ENCODE measurements at regions not wholly inside any gene's neighbourhood (a gene's known extent, or its start where the extent isn't known, plus 50 kb on each side); places are given as distances from the start of the nearest gene placed in this dataset.

GRCh38 chr11:134719397-134719796, 307.4 kb upstream of the B3GAT1 start:
- no TSS peak for BruUV-seq (replicated peaks)
- Mint-ChIP-seq H3K4me1 (ENCODE audit: insufficient read depth, unreplicated experiment) (no peaks in the 10 kb centered on the region), H3K36me3 (ENCODE audit: insufficient read depth, unreplicated experiment) (peaks cover 6% of the 10 kb centered on the region), H3K9me3 (ENCODE audit: unreplicated experiment) (peaks cover 39% of the 10 kb centered on the region), H3K4me3 (ENCODE audit: unreplicated experiment) (no peak overlapping the region), H3K27ac (ENCODE audit: low read depth, unreplicated experiment) (no peak overlapping the region), H3K27me3 (ENCODE audit: insufficient read depth, unreplicated experiment) (no peaks in the 10 kb centered on the region)
- TF ChIP-seq CTCF (IDR thresholded peaks at IDR 0.05; ENCODE audit: unreplicated experiment) = no peak
- intact Hi-C loops (cut with micrococcal nuclease) = no loop called here
- POLR2A ChIA-PET = no interaction called here
- DNase-seq (ENCODE audit: unreplicated experiment) = no peak
- CTCF ChIA-PET = interaction anchor here (0.6 kb wide), 1 partner anchor 163 kb away, joined by 6 read pairs; no protein-coding TSS in a partner anchor

- no peaks in the 10 kb centered on the region for H3K27me3 Mint-ChIP-seq (ENCODE audit: insufficient read depth, unreplicated experiment)
- intact Hi-C loops (cut with micrococcal nuclease) = no loop called here
- H3K4me3 Mint-ChIP-seq (ENCODE audit: unreplicated experiment) = no peak overlapping the region
- no peak for TF ChIP-seq CTCF (IDR thresholded peaks at IDR 0.05; ENCODE audit: unreplicated experiment)
- ChIA-PET POLR2A (interaction anchor here (0.6 kb wide), 1 partner anchor 635 kb away, joined by 3 read pairs; no protein-coding TSS in a partner anchor), CTCF (interaction anchor here (1.2 kb wide), 1 partner anchor 76 kb away, joined by 3 read pairs; no protein-coding TSS in a partner anchor)
- no peaks in the 10 kb centered on the region for H3K4me1 Mint-ChIP-seq (ENCODE audit: insufficient read depth, unreplicated experiment)
- H3K36me3 Mint-ChIP-seq (ENCODE audit: insufficient read depth, unreplicated experiment) = no peaks in the 10 kb centered on the region
- peaks cover 23% of the 10 kb centered on the region for H3K9me3 Mint-ChIP-seq (ENCODE audit: unreplicated experiment)
- BruUV-seq (replicated peaks) = no TSS peak
- no peak for DNase-seq (ENCODE audit: unreplicated experiment)
- no peak overlapping the region for H3K27ac Mint-ChIP-seq (ENCODE audit: low read depth, unreplicated experiment)
These were observed 304.5 kb upstream of the B3GAT1 start for GRCh38 chr11:134716582-134716981.

GRCh38 chr11:134714021-134714656, 302.1 kb upstream of the B3GAT1 start:
- CTCF ChIA-PET = no interaction called here
- Mint-ChIP-seq H3K4me3 (ENCODE audit: unreplicated experiment) (no peak overlapping the region), H3K9me3 (ENCODE audit: unreplicated experiment) (peaks cover 23% of the 10 kb centered on the region), H3K27me3 (ENCODE audit: insufficient read depth, unreplicated experiment) (no peaks in the 10 kb centered on the region), H3K4me1 (ENCODE audit: insufficient read depth, unreplicated experiment) (no peaks in the 10 kb centered on the region), H3K27ac (ENCODE audit: low read depth, unreplicated experiment) (no peak overlapping the region), H3K36me3 (ENCODE audit: insufficient read depth, unreplicated experiment) (no peaks in the 10 kb centered on the region)
- intact Hi-C loops (cut with micrococcal nuclease) = no loop called here
- DNase-seq (ENCODE audit: unreplicated experiment) = no peak
- no TSS peak for BruUV-seq (replicated peaks)
- no peak for TF ChIP-seq CTCF (IDR thresholded peaks at IDR 0.05; ENCODE audit: unreplicated experiment)
- POLR2A ChIA-PET = no interaction called here

GRCh38 chr11:134712228-134713145, 300.4 kb upstream of the B3GAT1 start:
- CTCF ChIA-PET = no interaction called here
- POLR2A ChIA-PET = no interaction called here
- Mint-ChIP-seq H3K4me1 (ENCODE audit: insufficient read depth, unreplicated experiment) (no peaks in the 10 kb centered on the region), H3K36me3 (ENCODE audit: insufficient read depth, unreplicated experiment) (no peaks in the 10 kb centered on the region), H3K27me3 (ENCODE audit: insufficient read depth, unreplicated experiment) (no peaks in the 10 kb centered on the region), H3K4me3 (ENCODE audit: unreplicated experiment) (no peak overlapping the region), H3K9me3 (ENCODE audit: unreplicated experiment) (peaks cover 16% of the 10 kb centered on the region), H3K27ac (ENCODE audit: low read depth, unreplicated experiment) (no peak overlapping the region)
- intact Hi-C loops (cut with micrococcal nuclease) = no loop called here
- no TSS peak for BruUV-seq (replicated peaks)
- no peak for TF ChIP-seq CTCF (IDR thresholded peaks at IDR 0.05; ENCODE audit: unreplicated experiment)
- DNase-seq (ENCODE audit: unreplicated experiment) = no peak

All from MCF 10A (cell line).